PFSK-1 (cell line): ENCODE measurements at regions not wholly inside any gene's neighbourhood (a gene's known extent, or its start where the extent isn't known, plus 50 kb on each side); places are given as distances from the start of the nearest gene placed in this dataset.

ENCODE experiments used
- POLR2AphosphoS5 ChIP-seq: IDR thresholded peaks from 2 replicates; pipeline ENCODE4 v1.6.1; 2012; ENCODE audit warnings: low read depth, mild to moderate bottlenecking, control low read depth, low read length, moderate library complexity
- SIN3A ChIP-seq: IDR thresholded peaks from 2 replicates; pipeline ENCODE4 v1.6.1; 2012; ENCODE audit warnings: mild to moderate bottlenecking, low read length, moderate library complexity, borderline replicate concordance; ENCODE audit not compliant: insufficient read depth
- TAF1 ChIP-seq: IDR thresholded peaks from 2 replicates; pipeline ENCODE4 v1.6.1; 2012; ENCODE audit warnings: low read length, control low read depth, borderline replicate concordance; ENCODE audit not compliant: insufficient read depth
- TF ChIP-seq, protein P1 (sequence below), 2 experiments: IDR thresholded peaks; 2 replicates each; pipeline versions ENCODE4 v1.6.1 to v1.8.0; 2011 to 2012; ENCODE audit warnings: low read depth in 2 of 2, low read length in 2 of 2, control low read depth in 1 of 2, inconsistent platforms in 1 of 2, mild to moderate bottlenecking in 1 of 2, moderate library complexity in 1 of 2; ENCODE audit not compliant: insufficient read depth in 1 of 2

- TF ChIP-seq SIN3A (no peak), TAF1 (no peak), POLR2AphosphoS5 (no peak)
- TF ChIP-seq, protein P1, sequence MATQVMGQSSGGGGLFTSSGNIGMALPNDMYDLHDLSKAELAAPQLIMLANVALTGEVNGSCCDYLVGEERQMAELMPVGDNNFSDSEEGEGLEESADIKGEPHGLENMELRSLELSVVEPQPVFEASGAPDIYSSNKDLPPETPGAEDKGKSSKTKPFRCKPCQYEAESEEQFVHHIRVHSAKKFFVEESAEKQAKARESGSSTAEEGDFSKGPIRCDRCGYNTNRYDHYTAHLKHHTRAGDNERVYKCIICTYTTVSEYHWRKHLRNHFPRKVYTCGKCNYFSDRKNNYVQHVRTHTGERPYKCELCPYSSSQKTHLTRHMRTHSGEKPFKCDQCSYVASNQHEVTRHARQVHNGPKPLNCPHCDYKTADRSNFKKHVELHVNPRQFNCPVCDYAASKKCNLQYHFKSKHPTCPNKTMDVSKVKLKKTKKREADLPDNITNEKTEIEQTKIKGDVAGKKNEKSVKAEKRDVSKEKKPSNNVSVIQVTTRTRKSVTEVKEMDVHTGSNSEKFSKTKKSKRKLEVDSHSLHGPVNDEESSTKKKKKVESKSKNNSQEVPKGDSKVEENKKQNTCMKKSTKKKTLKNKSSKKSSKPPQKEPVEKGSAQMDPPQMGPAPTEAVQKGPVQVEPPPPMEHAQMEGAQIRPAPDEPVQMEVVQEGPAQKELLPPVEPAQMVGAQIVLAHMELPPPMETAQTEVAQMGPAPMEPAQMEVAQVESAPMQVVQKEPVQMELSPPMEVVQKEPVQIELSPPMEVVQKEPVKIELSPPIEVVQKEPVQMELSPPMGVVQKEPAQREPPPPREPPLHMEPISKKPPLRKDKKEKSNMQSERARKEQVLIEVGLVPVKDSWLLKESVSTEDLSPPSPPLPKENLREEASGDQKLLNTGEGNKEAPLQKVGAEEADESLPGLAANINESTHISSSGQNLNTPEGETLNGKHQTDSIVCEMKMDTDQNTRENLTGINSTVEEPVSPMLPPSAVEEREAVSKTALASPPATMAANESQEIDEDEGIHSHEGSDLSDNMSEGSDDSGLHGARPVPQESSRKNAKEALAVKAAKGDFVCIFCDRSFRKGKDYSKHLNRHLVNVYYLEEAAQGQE (IDR thresholded peaks at IDR 0.05; ENCODE audit: insufficient read depth in 1 of 2, low read depth in 2 of 2, low read length in 2 of 2), result no peak
Observed at GRCh38 chr12:114823724-114824123, 139.7 kb upstream of the TBX3 start.
